AG09319 (cell line): ENCODE measurements at regions not wholly inside any gene's neighbourhood (a gene's known extent, or its start where the extent isn't known, plus 50 kb on each side); places are given as distances from the start of the nearest gene placed in this dataset.
A peak's percentile ranks its signal among the peaks of the same experiment; 100 is the strongest.

Experiments used
- DNase-seq: peaks from one replicate; pipeline ENCODE4 v3.0.0-alpha.2; 2010; ENCODE audit warnings: low read depth; ENCODE audit errors: extremely low read depth
- TF ChIP-seq, protein P1 (sequence below): IDR thresholded peaks from 2 replicates; pipeline ENCODE4 v1.5.1; 2011; ENCODE audit warnings: low read depth, mild to moderate bottlenecking, inconsistent platforms, low read length, moderate library complexity

DNA sequence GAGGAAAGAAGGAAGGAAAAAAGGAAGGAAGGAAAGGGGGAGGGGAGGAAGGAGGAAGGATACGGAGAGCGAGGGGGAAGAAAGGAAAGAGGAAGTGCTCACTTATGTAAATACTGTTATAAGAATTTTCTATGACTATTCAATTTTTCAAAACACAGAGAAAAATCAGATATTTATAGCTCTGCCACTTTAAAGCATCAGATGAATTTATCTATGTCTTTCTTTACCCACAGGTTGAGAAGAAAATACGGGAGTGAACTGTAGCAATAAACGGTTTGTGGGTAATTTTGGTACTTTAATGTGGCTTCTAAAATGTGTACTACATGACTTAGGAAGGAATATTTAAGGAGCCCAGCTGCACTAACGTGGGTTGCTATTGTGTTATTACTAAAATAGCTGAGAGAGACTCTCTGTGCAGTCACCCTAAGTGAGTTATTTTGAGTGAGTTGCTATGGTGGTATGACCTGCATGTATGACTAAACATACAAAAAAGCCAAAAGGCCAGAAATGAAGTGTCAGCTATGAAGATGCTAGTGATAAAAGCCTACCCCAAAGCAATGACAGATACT, 225.5 kb downstream of the SOD2 start:
- no peak for DNase-seq
- TF ChIP-seq, protein P1, sequence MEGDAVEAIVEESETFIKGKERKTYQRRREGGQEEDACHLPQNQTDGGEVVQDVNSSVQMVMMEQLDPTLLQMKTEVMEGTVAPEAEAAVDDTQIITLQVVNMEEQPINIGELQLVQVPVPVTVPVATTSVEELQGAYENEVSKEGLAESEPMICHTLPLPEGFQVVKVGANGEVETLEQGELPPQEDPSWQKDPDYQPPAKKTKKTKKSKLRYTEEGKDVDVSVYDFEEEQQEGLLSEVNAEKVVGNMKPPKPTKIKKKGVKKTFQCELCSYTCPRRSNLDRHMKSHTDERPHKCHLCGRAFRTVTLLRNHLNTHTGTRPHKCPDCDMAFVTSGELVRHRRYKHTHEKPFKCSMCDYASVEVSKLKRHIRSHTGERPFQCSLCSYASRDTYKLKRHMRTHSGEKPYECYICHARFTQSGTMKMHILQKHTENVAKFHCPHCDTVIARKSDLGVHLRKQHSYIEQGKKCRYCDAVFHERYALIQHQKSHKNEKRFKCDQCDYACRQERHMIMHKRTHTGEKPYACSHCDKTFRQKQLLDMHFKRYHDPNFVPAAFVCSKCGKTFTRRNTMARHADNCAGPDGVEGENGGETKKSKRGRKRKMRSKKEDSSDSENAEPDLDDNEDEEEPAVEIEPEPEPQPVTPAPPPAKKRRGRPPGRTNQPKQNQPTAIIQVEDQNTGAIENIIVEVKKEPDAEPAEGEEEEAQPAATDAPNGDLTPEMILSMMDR, result no peak

DNA sequence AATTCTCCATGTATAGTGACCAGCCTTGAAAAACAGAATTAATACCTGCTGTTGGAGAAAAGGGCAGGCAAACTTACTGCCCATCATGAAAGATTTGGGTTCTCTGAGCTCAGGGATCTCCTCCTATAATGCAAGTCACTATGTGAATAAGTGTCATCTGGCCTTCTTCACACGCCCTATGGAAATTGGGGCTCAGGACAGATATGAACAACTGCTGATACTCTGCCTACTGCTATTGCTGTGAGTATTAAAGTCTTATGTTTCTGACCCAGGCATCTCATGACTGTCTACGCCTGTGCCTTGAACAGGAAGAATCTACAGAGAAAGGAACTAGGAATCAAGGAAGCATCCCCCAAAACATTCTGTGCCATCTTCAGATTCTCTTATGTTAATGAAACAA, 226.1 kb downstream of the SOD2 start:
- DNase-seq, result no peak
- TF ChIP-seq, protein P1, result no peak

DNA sequence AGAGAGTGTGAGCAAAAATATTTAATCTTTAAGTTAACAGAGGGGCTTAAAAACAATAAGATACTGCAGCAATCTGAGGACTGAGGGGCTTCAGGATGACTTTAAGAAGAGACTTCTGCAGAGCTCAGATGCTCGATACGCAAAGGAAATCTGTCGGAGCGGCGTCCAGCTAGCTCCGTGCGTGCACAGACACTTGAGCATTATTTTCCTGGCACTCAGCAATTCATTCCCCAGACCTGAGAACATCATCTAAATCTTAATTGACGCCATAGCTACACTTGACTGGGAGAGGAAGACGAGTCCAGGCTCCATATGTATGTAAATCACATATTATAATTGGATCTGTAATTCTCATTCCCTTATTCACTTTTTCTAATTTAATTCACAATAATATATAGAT, 228.2 kb downstream of the SOD2 start:
- TF ChIP-seq, protein P1, result no peak
- DNase-seq, result no peak

DNA sequence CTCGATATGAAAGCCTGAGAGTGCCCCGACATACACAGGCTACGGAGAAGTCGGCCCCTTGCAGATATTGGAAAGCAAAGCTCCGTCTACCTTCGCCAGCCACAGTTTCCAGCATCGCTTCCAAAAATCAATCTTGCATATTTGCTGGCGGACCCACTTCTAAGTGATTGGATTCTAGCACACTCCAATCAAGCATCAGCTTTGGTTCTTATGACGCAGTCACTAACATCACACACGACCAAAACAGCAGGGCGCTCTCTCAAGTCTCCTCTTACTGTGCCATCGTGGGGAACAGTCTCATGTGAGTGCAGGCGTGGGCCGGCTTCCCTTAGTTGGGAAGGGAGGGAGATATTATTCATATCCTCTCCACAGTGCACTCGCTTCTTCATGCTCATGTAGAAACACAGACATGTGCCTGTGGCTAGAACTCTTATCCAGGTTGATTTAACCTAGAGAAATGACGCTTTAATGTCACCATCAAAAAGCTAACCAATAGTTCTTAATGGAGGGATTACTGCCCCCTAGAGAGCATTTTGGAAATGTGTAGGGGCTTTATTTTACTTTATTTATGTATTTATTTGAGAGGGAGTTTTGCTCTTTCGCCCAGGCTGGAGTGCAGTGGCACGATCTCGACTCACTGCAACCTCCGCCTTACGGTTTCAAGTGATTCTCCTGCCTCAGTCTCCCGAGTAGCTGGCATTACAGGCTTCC, 229.8 kb downstream of the SOD2 start:
- TF ChIP-seq, protein P1, result peak; percentile 36
- DNase-seq, result no peak

DNA sequence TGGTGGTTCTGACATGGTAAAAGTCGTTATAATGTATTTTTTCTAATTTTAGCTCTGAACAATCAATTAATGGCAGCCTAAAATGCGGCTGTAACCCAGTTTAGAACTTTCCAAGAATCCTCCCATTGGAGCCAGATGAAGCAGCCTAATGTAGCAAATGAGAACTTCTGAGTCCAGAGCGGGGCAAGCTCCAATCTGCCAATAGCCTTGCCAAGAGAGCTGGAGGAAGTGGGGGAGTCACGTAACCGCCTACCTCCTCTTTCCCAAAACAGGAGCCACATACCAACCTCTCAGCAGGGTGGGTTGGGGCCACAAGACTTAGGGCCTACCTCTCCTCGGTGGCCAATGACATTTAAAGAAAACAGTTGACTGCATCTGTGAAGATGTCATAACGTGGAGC, 230.6 kb downstream of the SOD2 start:
- DNase-seq, result no peak
- TF ChIP-seq, protein P1, result no peak

DNA sequence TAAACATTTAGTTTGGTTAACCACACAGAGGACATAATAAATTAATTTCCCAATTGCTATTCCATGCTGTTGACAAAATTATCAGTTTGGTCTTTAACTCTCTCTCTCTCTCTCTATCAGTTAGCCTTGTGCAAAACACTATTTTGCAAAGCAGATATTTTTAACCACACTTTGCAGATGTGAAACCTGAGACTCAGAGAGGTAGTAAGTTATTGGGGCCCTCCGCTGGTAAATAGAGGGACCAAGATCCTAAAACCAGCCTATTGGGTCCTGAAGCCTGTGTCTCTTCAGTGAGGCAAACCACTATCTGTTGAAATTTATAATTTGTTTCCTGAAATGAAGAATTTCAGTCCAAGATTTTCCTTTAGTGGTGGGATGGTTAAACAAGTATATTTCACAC, 231.0 kb downstream of the SOD2 start:
- DNase-seq, result no peak
- TF ChIP-seq, protein P1, result no peak

DNA sequence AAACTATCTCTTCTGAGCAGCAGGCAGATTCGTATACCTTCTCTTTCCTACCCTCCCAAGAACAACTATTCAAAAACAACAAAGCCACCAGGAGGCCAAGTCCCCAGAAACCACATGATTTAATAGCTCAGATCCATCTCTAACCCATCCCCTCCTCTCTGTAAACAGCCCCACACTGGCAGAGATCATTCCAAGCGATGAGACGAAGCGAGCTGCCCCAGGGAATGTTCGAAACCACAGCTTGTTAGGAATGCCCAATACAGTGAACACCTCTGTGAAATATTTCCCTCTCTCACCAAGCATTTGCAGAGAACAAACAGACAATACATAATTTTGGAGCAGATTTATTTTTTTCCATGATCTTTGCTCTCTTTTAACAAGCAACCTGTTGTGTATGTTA, 231.8 kb downstream of the SOD2 start:
- DNase-seq, result no peak
- TF ChIP-seq, protein P1, result no peak
